ENCODE measurements at regions not wholly inside any gene's neighbourhood (a gene's known extent, or its start where the extent isn't known, plus 50 kb on each side); places are given as distances from the start of the nearest gene placed in this dataset.

DNA sequence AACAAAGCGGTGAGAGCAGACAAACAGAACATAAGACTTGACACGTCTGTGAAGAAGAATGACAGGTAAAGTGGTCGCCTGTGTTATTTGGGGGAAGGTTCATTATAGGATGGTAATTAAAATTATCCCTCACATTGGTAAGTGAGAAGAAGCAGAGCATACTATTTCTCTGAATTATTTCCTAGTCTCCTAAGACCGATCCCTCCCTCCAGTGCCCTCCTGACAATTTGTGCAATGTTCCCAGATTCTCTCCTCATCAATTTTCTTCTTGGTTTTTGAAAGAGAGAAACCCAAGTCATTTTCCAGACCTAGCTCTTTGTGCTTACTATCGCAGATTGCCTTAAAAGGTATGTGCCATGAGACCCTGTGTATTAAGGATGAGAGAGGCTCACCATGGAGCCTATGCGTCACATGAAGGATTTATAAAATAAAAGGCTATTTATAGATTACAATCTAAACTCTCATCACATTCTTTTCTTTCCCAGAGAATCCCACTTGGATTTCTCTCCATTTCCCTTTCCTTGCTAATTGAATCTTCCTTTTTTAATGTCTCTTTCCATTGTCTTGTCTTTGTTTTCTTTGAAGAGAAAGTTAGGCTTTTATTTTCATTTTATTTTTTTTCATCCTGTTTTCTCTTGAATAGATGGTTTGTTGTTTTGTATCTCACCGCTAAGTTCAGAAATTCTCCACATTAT is 112.0 kb downstream of the PPP1R3A start:
- H3K4me1 ChIP-seq (ENCODE audit: control insufficient read depth, insufficient read depth, low read depth, low read length) = no peaks in the 10 kb centered on the region

DNA sequence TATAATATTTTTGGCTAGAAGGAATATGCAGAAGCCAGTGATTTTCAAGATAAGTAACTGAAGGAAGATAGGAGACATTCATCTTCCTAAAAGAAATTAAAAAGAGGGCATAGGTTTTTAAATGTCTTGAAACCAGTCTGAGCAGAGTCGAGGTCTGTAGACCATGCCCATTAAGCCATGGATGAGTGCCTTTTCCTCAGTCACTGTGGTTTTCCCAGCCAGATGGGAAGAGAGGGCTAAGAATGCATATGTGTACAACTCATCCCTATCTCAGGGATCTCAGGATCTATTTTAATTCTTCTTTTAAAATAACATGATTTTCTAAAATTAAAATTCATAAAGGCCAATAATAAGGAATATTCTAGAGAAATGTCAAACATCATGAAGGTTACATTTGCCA is 112.8 kb downstream of the PPP1R3A start:
- no peaks in the 10 kb centered on the region for H3K4me1 ChIP-seq (ENCODE audit: control insufficient read depth, insufficient read depth, low read depth, low read length)
- H3K18ac ChIP-seq (ENCODE audit: low read depth in 1 of 2, low read length in 2 of 2) = no peak overlapping the region
- H3K9me3 ChIP-seq (ENCODE audit: control insufficient read depth, low read length) = no peaks in the 10 kb centered on the region
- no peak overlapping the region for H2AK5ac ChIP-seq (ENCODE audit: low read length, severe bottlenecking)
- H2BK12ac ChIP-seq (ENCODE audit: low read length in 2 of 2) = no peak overlapping the region
- no peak overlapping the region for H4K8ac ChIP-seq (ENCODE audit: low read length)
- H3K79me1 ChIP-seq (replicated peaks; ENCODE audit: low read length, poor library complexity, severe bottlenecking) = no peaks in the 10 kb centered on the region
- H2BK5ac ChIP-seq (ENCODE audit: low read depth, low read length, poor library complexity, severe bottlenecking) = no peak overlapping the region
- H4K91ac ChIP-seq (ENCODE audit: low read length) = no peak overlapping the region
- no peaks in the 10 kb centered on the region for H3K36me3 ChIP-seq (ENCODE audit: control insufficient read depth in 1 of 2, insufficient read depth in 2 of 2, low read depth in 1 of 2, low read length in 2 of 2)
- no peak overlapping the region for H2BK15ac ChIP-seq (ENCODE audit: low read depth, poor library complexity, severe bottlenecking)
- no peak overlapping the region for H3K27ac ChIP-seq (ENCODE audit: low read length, poor library complexity, severe bottlenecking)
- H2BK120ac ChIP-seq (ENCODE audit: low read depth, low read length) = no peak overlapping the region
- no peak overlapping the region for H3K4me3 ChIP-seq (ENCODE audit: insufficient read depth in 1 of 2, low read depth in 1 of 2, low read length in 2 of 2)
- no peak overlapping the region for H3K23ac ChIP-seq (ENCODE audit: low read length in 2 of 2)
- no peak overlapping the region for H2AFZ ChIP-seq (ENCODE audit: low read depth, low read length)
- no peak overlapping the region for H3K14ac ChIP-seq (ENCODE audit: low read length in 2 of 2)
- H3K9ac ChIP-seq (ENCODE audit: low read length) = no peak overlapping the region
- no peaks in the 10 kb centered on the region for H3K27me3 ChIP-seq (ENCODE audit: control insufficient read depth in 1 of 2, insufficient read depth in 1 of 2, low read length in 2 of 2)
- no peak overlapping the region for H3K4ac ChIP-seq (ENCODE audit: low read depth in 1 of 2, low read length in 2 of 2)
- H3K4me2 ChIP-seq (ENCODE audit: low read length, poor library complexity, severe bottlenecking) = no peak overlapping the region
- no peak for DNase-seq
- WGBS = 60% methylated on average over 1 of the region's 1 CpG

More for the DNA sequence above, 112.0 kb downstream of the PPP1R3A start:
- no peak overlapping the region for H2AK5ac ChIP-seq (ENCODE audit: low read length, severe bottlenecking)
- H3K14ac ChIP-seq (ENCODE audit: low read length in 2 of 2) = no peak overlapping the region
- no peak overlapping the region for H4K91ac ChIP-seq (ENCODE audit: low read length)
- H3K18ac ChIP-seq (ENCODE audit: low read depth in 1 of 2, low read length in 2 of 2) = no peak overlapping the region
- H2AFZ ChIP-seq (ENCODE audit: low read depth, low read length) = no peak overlapping the region
- no peak for DNase-seq
- H3K4ac ChIP-seq (ENCODE audit: low read depth in 1 of 2, low read length in 2 of 2) = no peak overlapping the region
- no peaks in the 10 kb centered on the region for H3K27me3 ChIP-seq (ENCODE audit: control insufficient read depth in 1 of 2, insufficient read depth in 1 of 2, low read length in 2 of 2)
- H3K9me3 ChIP-seq (ENCODE audit: control insufficient read depth, low read length) = no peaks in the 10 kb centered on the region
- no peak overlapping the region for H3K4me3 ChIP-seq (ENCODE audit: insufficient read depth in 1 of 2, low read depth in 1 of 2, low read length in 2 of 2)
- H3K36me3 ChIP-seq (ENCODE audit: control insufficient read depth in 1 of 2, insufficient read depth in 2 of 2, low read depth in 1 of 2, low read length in 2 of 2) = no peaks in the 10 kb centered on the region
- H2BK15ac ChIP-seq (ENCODE audit: low read depth, poor library complexity, severe bottlenecking) = no peak overlapping the region
- H3K27ac ChIP-seq (ENCODE audit: low read length, poor library complexity, severe bottlenecking) = no peak overlapping the region
- H2BK120ac ChIP-seq (ENCODE audit: low read depth, low read length) = no peak overlapping the region
- H3K23ac ChIP-seq (ENCODE audit: low read length in 2 of 2) = no peak overlapping the region
- no peak overlapping the region for H2BK5ac ChIP-seq (ENCODE audit: low read depth, low read length, poor library complexity, severe bottlenecking)
- H3K79me1 ChIP-seq (replicated peaks; ENCODE audit: low read length, poor library complexity, severe bottlenecking) = no peaks in the 10 kb centered on the region
- no peak overlapping the region for H2BK12ac ChIP-seq (ENCODE audit: low read length in 2 of 2)
- 85% methylated on average over 5 of the region's 7 CpGs for WGBS
- H4K8ac ChIP-seq (ENCODE audit: low read length) = no peak overlapping the region
- H3K9ac ChIP-seq (ENCODE audit: low read length) = no peak overlapping the region
- H3K4me2 ChIP-seq (ENCODE audit: low read length, poor library complexity, severe bottlenecking) = no peak overlapping the region

DNA sequence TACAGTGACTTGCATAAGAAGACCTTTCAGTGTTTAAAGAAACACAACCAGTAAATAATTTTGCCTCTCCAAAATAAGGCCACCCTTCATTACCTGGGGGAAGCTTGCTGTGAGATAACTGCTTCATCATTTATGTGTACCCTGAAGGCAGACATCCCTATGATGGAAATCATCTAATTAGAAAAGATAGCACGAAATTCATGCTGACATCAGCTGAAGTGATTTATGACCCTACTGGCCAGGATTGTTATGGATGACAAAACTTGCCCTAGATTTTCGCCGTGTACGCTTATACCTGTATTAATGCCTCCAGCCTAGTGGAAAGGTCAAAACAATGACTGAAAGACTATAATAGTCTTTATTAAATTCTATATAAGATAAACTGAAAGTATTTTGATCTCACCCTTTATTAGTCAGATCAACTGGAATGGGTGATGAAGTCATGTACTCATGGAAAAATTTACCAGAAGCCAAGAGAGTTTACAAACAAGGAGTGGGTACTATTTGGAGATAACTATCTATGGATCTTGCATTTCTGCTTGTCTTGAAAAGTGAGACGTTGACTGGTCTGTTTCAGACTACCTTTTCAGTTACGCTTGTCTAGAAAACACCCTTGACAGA is 114.2 kb downstream of the PPP1R3A start:
- Histone ChIP-seq H2AFZ (ENCODE audit: low read depth, low read length) (no peak overlapping the region), H3K4ac (ENCODE audit: low read depth in 1 of 2, low read length in 2 of 2) (no peak overlapping the region), H2BK120ac (ENCODE audit: low read depth, low read length) (no peak overlapping the region), H3K4me2 (ENCODE audit: low read length, poor library complexity, severe bottlenecking) (no peak overlapping the region), H2BK12ac (ENCODE audit: low read length in 2 of 2) (no peak overlapping the region), H3K79me1 (replicated peaks; ENCODE audit: low read length, poor library complexity, severe bottlenecking) (no peaks in the 10 kb centered on the region), H3K36me3 (ENCODE audit: control insufficient read depth in 1 of 2, insufficient read depth in 2 of 2, low read depth in 1 of 2, low read length in 2 of 2) (no peaks in the 10 kb centered on the region), H3K9me3 (ENCODE audit: control insufficient read depth, low read length) (no peaks in the 10 kb centered on the region), H2AK5ac (ENCODE audit: low read length, severe bottlenecking) (no peak overlapping the region), H3K4me3 (ENCODE audit: insufficient read depth in 1 of 2, low read depth in 1 of 2, low read length in 2 of 2) (no peak overlapping the region), H3K18ac (ENCODE audit: low read depth in 1 of 2, low read length in 2 of 2) (no peak overlapping the region), H3K27me3 (ENCODE audit: control insufficient read depth in 1 of 2, insufficient read depth in 1 of 2, low read length in 2 of 2) (no peaks in the 10 kb centered on the region), H4K8ac (ENCODE audit: low read length) (no peak overlapping the region), H3K14ac (ENCODE audit: low read length in 2 of 2) (no peak overlapping the region), H3K4me1 (ENCODE audit: control insufficient read depth, insufficient read depth, low read depth, low read length) (no peaks in the 10 kb centered on the region), H2BK5ac (ENCODE audit: low read depth, low read length, poor library complexity, severe bottlenecking) (no peak overlapping the region), H2BK15ac (ENCODE audit: low read depth, poor library complexity, severe bottlenecking) (no peak overlapping the region), H3K27ac (ENCODE audit: low read length, poor library complexity, severe bottlenecking) (no peak overlapping the region), H3K23ac (ENCODE audit: low read length in 2 of 2) (no peak overlapping the region), H3K9ac (ENCODE audit: low read length) (no peak overlapping the region), H4K91ac (ENCODE audit: low read length) (no peak overlapping the region)
- DNase-seq = no peak
- WGBS = 84% methylated on average over 6 of the region's 6 CpGs

DNA sequence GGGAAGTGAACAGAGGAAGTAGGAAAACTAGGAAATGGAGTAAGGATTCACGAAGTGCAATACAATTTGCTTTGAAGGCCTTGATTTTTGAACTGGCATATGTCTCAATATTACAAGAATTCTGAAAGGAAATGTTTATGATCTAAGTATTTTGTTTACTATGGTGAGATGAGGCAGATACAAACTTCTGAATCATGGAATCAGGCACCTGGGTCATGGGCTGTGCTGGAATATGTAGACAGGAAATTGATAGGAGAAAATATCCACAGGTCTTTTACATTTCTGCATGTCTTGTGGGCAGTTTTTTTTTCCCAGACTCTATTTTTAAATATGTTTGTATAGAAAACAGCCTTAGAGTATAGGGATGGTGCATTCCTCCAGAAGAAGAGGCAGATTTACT is 117.1 kb downstream of the PPP1R3A start:
- H3K18ac ChIP-seq (ENCODE audit: low read depth in 1 of 2, low read length in 2 of 2) = no peak overlapping the region
- H3K27ac ChIP-seq (ENCODE audit: low read length, poor library complexity, severe bottlenecking) = no peak overlapping the region
- no peak overlapping the region for H3K14ac ChIP-seq (ENCODE audit: low read length in 2 of 2)
- no peak overlapping the region for H2BK12ac ChIP-seq (ENCODE audit: low read length in 2 of 2)
- WGBS = 74% methylated on average over 1 of the region's 1 CpG
- no peak overlapping the region for H4K91ac ChIP-seq (ENCODE audit: low read length)
- H3K4me1 ChIP-seq (ENCODE audit: control insufficient read depth, insufficient read depth, low read depth, low read length) = no peaks in the 10 kb centered on the region
- no peaks in the 10 kb centered on the region for H3K27me3 ChIP-seq (ENCODE audit: control insufficient read depth in 1 of 2, insufficient read depth in 1 of 2, low read length in 2 of 2)
- no peak overlapping the region for H2BK120ac ChIP-seq (ENCODE audit: low read depth, low read length)
- no peak overlapping the region for H2BK15ac ChIP-seq (ENCODE audit: low read depth, poor library complexity, severe bottlenecking)
- H3K36me3 ChIP-seq (ENCODE audit: control insufficient read depth in 1 of 2, insufficient read depth in 2 of 2, low read depth in 1 of 2, low read length in 2 of 2) = no peaks in the 10 kb centered on the region
- H3K79me1 ChIP-seq (replicated peaks; ENCODE audit: low read length, poor library complexity, severe bottlenecking) = no peaks in the 10 kb centered on the region
- no peak for DNase-seq
- no peak overlapping the region for H3K23ac ChIP-seq (ENCODE audit: low read length in 2 of 2)
- no peak overlapping the region for H3K4ac ChIP-seq (ENCODE audit: low read depth in 1 of 2, low read length in 2 of 2)
- no peak overlapping the region for H3K4me2 ChIP-seq (ENCODE audit: low read length, poor library complexity, severe bottlenecking)
- H3K9ac ChIP-seq (ENCODE audit: low read length) = no peak overlapping the region
- H4K8ac ChIP-seq (ENCODE audit: low read length) = no peak overlapping the region
- no peaks in the 10 kb centered on the region for H3K9me3 ChIP-seq (ENCODE audit: control insufficient read depth, low read length)
- no peak overlapping the region for H2BK5ac ChIP-seq (ENCODE audit: low read depth, low read length, poor library complexity, severe bottlenecking)
- no peak overlapping the region for H3K4me3 ChIP-seq (ENCODE audit: insufficient read depth in 1 of 2, low read depth in 1 of 2, low read length in 2 of 2)
- H2AK5ac ChIP-seq (ENCODE audit: low read length, severe bottlenecking) = no peak overlapping the region
- no peak overlapping the region for H2AFZ ChIP-seq (ENCODE audit: low read depth, low read length)
